DMS 273 (cell line): ENCODE measurements at regions not wholly inside any gene's neighbourhood (a gene's known extent, or its start where the extent isn't known, plus 50 kb on each side); places are given as distances from the start of the nearest gene placed in this dataset.
"Not testable (repeated sequence)": the region's sequence is repeated elsewhere in the genome, so short reads cannot be mapped to it uniquely, and the experiment has no call there.

Experiments
- DNase-seq: peaks from one replicate; lab custom pipeline; 2025; ENCODE audit not compliant: unreplicated experiment; lab: John Stamatoyannopoulos, UW

DNA sequence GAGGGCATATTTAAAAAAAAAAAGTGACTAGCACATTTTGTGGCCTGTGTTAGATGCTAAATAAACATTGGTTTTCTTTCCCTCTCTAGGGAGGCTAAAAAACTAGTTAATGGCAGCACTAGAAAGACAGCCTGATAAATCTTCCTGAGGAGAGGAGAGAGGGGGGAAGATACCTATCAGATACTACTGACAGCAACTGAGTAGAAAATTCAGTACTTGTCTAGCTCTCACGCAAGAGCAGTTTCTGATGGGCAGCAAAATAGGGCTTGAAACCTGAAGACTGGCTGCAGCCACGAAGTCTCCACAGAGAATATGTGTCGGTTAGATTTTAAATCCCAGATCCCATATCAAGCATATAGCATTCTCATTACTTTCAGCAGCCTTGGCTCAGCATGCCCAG lies 388.2 kb downstream of the KCNA4 start:
- DNase-seq: no peak

DNA sequence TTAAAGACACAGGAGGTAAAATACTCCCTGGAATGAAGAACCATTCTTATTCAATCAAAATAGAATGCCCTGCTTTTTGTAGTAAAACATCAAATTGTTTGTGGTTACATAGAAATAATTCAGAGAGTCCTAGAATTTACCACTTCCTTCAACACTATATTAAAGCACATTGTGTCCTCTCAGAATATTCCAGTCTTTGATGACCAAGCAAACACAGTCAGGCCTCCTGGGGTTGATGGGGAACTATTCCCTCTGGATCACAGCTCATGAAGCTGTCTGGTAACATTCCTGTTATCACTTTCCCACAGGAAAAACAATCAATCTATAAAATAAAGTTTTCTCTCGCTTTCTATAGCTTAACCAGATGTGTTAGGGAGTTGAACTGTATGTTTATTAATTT lies 389.3 kb downstream of the KCNA4 start:
- no peak for DNase-seq

DNA sequence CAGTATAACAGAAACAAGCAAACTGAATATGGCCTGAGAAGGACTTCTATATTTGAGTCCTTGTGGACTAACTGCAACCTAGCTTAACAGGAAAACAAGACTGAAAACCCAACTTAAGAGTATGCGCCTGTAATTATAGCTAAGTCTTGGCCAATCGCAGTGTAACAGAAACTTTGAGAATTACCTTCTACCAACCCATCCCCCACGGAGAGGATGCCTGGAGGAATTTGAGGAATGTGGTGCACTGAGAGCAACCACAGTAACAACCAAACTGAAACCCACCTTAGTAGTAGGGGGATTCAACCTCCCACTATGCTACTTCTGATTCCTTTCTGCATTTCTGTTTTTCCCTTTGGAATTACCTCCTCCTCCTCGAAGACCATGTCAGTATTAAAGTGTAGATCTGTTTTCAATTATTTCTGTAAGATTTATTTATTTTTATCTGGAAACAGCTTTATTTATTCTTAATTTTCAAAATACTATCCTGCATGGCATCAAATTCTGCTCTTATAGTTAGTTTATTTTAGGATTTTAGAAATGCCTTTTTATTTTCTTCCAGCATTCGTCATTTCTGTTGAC lies 393.6 kb downstream of the KCNA4 start:
- no peak for DNase-seq

DNA sequence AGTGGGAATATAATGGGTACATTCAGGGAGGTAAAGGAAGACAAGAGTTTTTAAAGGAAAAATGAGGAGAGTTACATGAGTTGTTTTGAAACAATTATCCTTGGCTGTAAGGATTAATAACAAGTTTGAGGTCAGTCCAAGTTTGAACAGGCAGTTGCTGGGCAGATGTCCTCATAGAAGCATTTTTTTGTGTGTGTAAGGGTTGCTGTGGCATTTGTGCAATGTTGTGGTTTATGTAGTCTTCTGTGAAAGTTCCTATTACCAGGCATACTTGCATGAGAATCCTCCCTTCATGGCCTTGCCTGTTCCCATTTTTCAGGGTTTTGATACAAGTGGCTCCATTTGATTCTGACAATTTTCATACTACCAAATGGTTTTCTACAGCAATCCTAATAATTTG lies 400.2 kb downstream of the KCNA4 start:
- DNase-seq: no peak

DNA sequence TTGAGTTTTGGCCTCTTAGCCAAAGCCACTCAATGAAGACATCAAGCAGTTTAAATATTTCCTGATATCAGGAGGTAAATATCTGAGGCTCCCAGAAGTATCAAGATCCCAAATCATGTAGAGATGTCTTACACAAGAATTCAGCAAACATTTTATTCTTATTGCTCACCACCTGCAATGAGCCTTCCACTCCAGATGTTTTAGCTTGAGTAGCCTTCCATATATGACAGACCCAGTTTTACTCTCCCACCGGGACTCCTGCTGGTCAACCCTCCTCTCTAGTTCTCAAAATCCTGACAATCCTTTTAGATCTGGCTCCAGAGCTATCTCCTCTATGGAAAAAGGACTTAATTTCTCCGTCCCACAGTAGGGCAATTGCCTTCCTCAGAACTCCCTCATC lies 404.4 kb downstream of the KCNA4 start:
- no peak for DNase-seq

DNA sequence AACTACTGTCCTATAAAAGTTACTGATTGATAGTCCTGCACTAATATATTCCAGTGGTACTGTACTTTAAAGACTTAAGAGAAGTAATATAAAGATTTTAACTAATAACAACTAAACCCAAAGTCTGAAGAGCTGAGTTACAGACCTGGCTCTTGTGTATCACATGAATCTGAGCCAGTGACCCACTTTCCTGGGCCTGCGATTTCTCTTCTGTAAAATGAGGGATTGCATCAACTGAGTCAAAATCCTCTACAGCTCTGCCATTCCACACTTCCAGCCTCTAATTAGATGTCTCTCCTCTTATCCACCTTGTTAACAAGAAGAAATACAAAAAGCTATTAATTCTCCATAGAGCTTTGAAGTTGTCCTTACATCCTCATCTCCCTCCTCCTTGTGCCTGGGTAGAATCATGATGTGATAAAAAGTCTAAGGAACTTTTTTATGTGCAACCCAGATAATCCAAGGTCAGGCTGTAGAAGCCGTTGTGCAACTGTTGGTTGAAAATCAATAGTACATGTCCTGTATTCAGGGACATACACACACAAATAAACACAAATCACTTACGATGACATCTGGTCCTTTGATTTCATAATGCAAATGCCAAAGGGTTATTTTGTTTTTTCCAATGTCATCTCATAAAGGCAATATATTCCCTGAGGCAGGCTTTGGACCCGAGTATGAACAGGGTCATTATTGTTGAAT lies 410.3 kb downstream of the KCNA4 start:
- DNase-seq: no peak

DNA sequence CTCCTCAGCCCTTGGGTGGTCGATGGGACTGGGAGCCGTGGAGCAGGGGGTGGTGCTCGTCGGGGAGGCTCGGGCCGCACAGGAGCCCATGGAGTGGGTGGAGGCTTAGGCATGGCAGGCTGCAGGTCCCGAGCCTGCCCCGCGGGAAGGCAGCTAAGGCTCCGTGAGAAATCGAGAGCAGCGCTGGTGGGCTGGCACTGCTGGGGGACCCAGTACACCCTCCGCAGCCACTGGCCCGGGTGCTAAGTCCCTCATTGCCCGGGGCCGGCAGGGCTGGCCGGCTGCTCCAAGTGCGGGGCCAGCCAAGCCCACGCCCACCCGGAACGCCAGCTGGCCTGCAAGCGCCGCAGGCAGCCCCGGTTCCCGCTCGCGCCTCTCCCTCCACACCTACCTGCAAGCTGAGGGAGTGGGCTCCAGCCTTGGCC lies 416.7 kb downstream of the KCNA4 start:
- not testable (repeated sequence) for DNase-seq

DNA sequence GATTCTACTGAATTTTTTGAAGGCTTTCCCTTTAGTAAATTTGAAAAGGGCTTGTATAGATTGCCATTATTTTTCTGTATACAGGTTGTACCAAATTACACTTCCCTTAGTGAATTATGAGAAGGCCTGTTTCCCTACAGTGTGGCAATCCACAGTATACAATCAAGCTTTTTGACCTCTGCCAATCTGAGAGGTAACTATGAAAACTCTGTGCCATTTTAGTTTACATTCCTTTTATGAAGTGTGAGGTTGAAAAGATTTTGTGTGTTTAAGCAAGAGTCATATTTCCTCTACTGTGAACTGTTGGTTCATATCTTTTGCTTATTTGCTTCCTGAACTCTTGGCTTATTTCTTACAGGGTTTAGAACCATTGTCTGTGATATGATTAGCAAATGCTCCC lies 432.5 kb downstream of the KCNA4 start:
- no peak for DNase-seq

DNA sequence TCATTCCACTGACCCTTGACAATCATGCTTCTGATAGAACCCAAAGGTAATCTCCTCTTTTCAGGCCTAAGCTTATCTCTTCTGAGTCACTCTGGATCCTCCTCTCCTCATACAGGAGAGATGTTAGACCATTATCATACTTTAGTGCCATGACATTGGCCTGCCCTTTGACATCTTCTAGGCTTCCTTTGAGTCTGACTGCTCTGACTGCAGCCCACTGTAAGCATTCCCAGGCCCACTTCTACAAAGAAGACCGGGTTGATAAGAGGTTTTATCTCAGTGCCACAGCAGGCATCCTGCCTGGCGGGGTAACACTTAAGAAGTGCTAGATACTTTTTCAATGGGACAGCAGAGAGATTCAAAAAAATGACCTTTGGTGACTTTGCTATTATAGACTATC lies 438.0 kb downstream of the KCNA4 start:
- no peak for DNase-seq

DNA sequence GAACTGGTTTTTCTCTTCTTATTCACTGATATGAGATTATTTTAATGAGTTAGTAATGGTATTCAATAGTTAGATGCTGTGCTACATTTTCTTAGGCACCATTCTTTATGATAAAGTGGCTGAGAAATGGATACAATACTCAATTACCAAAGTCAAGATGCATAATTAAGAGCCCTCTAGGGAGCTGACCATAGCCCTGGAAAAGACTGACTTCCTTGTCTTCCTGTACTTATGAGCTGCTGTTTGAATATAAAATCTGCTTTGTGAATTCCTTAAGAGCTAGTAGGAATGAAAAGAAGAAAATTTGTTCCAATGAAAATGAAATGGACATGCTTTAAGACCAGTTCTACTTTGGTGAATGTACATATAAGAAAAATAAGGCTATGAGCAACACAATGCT lies 452.3 kb downstream of the KCNA4 start:
- DNase-seq: peak; percentile 39

DNA sequence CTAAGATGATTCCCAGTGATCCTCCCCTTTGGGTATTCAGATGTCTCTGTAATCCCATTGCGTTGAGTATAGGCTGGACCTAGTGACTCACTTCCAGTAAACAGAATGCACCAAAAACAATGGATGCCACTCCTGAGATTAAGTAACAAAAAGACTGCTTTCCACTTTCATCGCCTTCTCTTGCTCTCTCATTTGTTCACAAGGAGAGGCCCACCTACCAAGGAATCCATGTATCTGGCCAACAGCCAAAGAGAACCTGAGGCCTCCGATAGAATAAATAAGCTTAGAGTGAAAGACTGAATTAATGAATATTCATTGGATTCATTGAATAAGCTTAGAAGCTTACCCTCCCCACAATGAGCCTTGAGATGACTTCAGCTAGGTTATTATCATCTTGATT lies 454.6 kb downstream of the KCNA4 start:
- peak; percentile 14 for DNase-seq

DNA sequence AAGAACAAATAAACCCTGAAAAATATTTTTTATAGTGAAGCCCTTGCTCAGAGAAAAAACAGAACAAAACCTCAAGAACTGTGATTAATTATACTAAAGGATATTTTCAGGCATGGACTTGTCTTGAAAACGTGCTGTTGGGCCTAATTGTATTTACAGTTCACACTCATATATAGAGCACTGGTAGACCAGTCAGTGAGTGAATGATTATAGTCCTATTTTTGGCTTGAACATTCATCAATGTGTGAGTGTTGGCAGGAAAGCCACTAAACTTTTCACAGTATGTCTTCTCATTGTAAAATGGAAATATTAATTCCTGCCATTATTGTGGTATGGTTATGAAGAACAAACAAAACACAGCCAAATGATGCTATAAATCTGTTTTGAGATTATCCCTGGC lies 462.8 kb downstream of the KCNA4 start:
- no peak for DNase-seq

DNA sequence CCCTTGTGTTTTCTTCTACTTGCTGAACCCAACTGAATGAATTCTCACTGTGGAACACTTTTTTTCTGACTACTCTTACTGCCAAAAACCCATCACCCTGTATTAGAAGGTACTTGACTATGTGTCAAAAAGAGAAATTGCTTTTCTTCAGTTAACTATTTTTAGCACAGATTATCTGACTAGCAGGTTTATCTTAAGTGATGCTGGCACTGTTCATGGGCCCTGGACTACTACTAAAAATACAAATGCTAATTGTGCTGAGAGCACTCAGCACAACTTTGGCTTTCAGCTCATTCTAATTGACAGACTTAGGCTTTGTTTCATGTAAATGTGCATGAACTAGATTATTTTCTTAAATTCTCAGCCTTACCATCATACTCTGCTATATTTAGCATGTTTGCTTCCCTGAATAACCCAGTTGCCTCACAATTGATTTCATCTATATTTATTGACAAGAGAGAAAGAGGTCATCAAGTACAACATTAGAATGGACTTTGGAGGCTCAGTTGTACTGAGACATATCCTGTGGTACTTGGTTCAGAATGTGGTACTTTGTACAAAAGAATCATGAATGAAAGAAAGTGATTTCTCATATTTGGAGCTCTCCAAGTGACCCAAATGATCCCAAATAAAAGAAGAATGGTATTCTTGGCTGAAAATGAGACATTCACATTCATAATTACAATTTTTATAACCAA lies 478.3 kb downstream of the KCNA4 start:
- DNase-seq: no peak

DNA sequence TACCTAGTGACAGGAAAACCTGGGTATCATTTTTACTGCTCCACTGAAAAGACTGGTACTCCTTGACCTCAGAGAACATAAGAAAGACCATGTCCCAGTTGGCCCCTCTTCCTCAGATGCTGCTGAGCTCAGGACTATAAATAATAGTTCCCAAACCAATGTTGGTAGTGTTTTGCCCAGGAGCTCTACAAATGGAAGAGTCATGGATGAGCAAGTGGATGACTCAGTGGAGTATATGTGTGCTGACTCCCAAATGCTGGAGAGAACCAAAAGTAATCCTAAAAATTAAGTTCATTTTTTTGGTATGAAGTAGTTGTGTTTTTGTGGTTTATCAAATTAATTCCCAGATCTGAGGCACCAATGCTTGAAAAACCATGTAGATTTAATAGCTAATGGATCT lies 482.0 kb downstream of the KCNA4 start:
- DNase-seq: no peak

DNA sequence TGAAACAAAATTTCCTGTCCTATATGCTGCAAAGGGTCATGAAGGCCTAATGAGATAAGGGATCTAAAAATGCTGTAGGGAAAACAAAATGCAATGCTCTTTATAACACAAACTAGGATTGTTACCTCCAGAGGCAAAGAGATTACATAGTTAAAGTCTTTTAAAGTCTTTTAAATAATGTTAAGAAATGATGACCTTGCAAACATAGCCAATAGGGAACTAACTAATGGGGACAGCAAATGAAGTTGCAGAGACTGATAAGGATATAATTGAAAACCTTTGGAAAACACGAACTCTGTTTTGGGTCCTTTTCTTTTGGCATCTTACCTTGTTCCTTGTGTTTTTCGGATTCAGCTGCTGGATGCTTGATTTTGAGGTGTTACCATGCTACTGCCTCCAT lies 485.9 kb downstream of the KCNA4 start:
- DNase-seq: no peak

DNA sequence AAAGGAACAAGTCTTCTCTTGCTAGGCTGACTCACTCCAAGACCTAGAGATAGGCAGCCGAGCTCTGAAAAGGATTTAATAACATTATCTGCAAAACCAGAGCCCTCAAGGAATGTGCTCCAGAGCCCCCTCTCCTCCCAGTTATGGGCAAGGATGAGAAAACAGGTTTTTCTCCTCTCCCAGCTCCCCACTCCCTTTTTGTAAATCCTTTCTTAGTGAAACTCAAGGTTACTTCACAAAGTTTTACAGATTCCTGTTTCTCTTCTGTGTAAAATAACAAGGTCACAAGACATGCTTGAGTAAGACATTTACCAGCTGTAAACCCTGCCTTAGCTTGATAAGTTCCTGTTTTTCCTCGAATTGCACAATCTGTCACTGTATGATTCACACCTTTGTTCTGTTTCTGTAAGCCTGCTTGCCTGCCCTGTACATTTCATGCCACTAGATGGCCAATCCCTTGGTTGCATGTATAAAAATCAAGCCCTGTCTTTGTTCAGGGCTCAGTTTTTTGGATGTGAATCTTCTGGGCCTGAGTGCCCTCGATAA lies 489.4 kb downstream of the KCNA4 start:
- DNase-seq: peak; percentile 44

DNA sequence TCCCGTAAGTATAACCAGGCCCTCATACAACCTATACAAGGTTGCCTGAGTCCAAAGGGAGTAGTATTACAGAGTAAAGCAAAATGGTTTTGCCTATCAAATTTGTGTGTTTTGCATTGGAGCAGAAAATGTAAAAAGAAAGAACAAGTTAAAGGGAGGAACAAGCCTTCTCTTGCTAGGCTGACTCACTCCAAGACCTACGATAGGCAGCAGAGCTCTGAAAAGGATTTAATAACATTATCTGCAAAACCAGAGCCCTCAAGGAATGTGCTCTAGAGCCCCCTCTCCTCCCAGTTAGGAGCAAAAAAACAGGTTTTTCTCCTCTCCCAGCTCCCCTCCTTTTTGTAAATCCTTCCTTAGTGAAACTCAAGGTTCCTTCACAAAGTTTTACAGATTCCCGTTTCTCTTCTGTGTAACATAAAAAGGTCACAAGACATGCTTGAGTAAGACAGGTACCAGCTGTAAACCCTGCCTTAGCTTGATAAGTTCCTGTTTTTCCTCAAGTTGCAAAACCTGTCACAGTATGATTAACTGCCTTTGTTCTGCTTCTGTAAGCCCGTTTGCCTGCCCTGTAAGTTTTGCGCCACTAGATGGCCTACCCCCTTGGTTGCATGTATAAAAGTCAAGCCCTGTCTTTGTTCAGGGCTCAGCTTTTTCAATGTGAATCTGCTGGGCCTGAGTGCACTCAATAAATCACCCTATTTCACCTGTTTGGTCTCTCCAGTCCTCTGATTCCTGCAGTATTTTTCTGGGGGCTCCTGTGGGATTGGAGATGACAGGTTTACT lies 498.2 kb downstream of the KCNA4 start:
- peak; percentile 11 for DNase-seq

DNA sequence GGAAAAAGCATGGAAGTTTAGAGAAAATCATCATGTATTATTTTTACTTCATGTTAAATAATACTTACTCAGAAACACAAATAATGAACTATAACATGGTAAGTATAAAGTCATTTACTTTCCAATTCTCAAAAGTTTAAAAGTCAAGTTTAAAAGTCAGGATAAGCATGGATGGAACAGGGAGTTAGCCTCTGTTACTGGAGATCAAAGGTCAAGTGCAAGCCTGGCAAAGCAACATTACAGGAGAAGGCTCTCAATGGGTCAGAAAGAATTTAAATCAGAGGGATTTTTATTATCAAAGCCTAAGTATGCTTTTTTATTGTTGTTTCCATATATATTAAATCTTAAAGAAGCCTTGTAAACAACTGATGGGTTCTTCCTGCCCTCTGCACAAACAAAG lies 505.4 kb downstream of the KCNA4 start:
- no peak for DNase-seq

DNA sequence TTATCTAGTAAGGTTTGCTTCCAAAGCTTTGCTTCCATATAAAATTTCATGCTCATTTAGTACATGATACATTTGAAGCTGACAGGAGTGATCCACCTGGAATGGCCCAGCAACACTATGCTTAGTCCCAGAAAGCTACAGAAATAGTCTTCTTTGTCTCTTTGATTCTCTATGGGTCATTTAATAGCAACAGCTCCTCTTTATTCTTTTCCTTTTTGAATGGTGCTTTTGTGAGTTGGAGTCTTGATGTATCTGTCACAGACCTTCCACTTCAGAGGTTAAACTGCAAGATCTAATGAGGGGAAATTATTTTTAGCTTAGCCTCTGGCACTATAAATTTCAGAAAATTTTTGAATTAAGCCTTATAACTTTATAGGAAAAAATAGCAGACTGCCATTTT lies 509.5 kb downstream of the KCNA4 start:
- DNase-seq: no peak

DNA sequence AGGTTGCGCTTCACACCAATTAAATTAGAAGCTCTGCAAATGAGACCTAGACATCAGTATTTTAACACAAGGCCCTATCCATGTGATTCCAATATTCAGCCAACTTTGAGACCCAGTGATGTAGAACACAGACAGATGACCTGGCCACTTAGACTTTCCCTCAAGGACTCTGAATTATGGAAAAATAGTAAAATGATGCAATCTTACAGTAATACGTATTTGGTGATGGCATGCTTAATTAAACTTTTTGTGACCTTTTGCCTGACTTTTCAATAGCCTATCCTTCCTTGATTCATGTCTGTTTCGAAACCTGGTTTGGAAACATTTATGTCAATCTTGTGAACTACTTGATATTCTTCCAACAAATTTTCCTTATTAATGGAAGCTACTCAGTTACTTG lies 521.2 kb downstream of the KCNA4 start:
- no peak for DNase-seq

DNA sequence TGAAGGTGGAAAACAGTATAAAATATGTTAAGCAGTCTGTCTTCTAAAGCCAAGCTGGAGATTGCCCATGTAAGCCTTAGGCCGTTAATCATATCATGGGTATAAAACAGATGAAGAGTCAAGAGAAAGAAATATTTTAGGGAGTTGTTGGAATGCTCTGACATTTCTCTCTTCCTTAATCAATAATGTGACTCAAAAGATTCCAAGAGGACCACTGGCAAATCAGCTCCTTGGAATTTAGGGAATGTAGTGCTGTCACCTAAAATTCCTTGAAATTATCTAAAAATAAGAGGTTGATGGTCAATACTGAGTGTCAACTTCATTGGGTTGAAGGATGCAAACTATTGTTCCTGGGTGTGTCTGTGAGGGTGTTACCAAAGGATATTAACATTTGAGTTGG lies 525.9 kb downstream of the KCNA4 start:
- DNase-seq: no peak
